ENCODE measurements at regions not wholly inside any gene's neighbourhood (a gene's known extent, or its start where the extent isn't known, plus 50 kb on each side); places are given as distances from the start of the nearest gene placed in this dataset.
A peak's percentile ranks its signal among the peaks of the same experiment; 100 is the strongest.

- DNase-seq (ENCODE audit: low read depth in 1 of 2, low spot score in 1 of 2): no peak
- no peak overlapping the region for H3K27ac ChIP-seq
- no peaks in the 10 kb centered on the region for H3K9me3 ChIP-seq (ENCODE audit: low read depth)
- no peak for TF ChIP-seq CTCF (IDR thresholded peaks at IDR 0.05; ENCODE audit: low read depth, low read length)
- no peaks in the 10 kb centered on the region for H3K27me3 ChIP-seq
- H3K36me3 ChIP-seq: no peaks in the 10 kb centered on the region
- H3K4me1 ChIP-seq (ENCODE audit: low read depth): no peaks in the 10 kb centered on the region
- H3K4me3 ChIP-seq: no peak overlapping the region
Measured at GRCh38 chr9:99731950-99732349, 89.7 kb upstream of the NR4A3 start.

GRCh38 chr9:99732715-99733114, 89.0 kb upstream of the NR4A3 start:
- Histone ChIP-seq H3K9me3 (ENCODE audit: low read depth) (no peaks in the 10 kb centered on the region), H3K4me3 (no peak overlapping the region), H3K27me3 (no peaks in the 10 kb centered on the region), H3K4me1 (ENCODE audit: low read depth) (no peaks in the 10 kb centered on the region), H3K36me3 (no peaks in the 10 kb centered on the region), H3K27ac (no peak overlapping the region)
- TF ChIP-seq CTCF (IDR thresholded peaks at IDR 0.05; ENCODE audit: low read depth, low read length): no peak
- peak in 1 of 2 donors; percentile 51 for DNase-seq (ENCODE audit: low read depth in 1 of 2, low spot score in 1 of 2)

- DNase-seq (ENCODE audit: low read depth in 1 of 2, low spot score in 1 of 2): no peak
- TF ChIP-seq CTCF (IDR thresholded peaks at IDR 0.05; ENCODE audit: low read depth, low read length): no peak
- Histone ChIP-seq H3K27me3 (no peaks in the 10 kb centered on the region), H3K27ac (no peak overlapping the region), H3K9me3 (ENCODE audit: low read depth) (no peaks in the 10 kb centered on the region), H3K4me3 (no peak overlapping the region), H3K4me1 (ENCODE audit: low read depth) (no peaks in the 10 kb centered on the region), H3K36me3 (no peaks in the 10 kb centered on the region)
Measured at GRCh38 chr9:99735041-99735440, 86.6 kb upstream of the NR4A3 start.

GRCh38 chr9:99736291-99736690, 85.4 kb upstream of the NR4A3 start:
- no peak for DNase-seq (ENCODE audit: low read depth in 1 of 2, low spot score in 1 of 2)
- no peak overlapping the region for H3K27ac ChIP-seq
- TF ChIP-seq CTCF (IDR thresholded peaks at IDR 0.05; ENCODE audit: low read depth, low read length): no peak
- no peak overlapping the region for H3K4me3 ChIP-seq
- no peaks in the 10 kb centered on the region for H3K36me3 ChIP-seq
- H3K27me3 ChIP-seq: no peaks in the 10 kb centered on the region
- H3K4me1 ChIP-seq (ENCODE audit: low read depth): no peaks in the 10 kb centered on the region
- H3K9me3 ChIP-seq (ENCODE audit: low read depth): no peaks in the 10 kb centered on the region

GRCh38 chr9:99737649-99738048, 84.0 kb upstream of the NR4A3 start:
- H3K27me3 ChIP-seq: no peaks in the 10 kb centered on the region
- TF ChIP-seq CTCF (IDR thresholded peaks at IDR 0.05; ENCODE audit: low read depth, low read length): no peak

GRCh38 chr9:99743006-99743405, 78.7 kb upstream of the NR4A3 start:
- Histone ChIP-seq H3K4me1 (ENCODE audit: low read depth) (no peaks in the 10 kb centered on the region), H3K27ac (no peak overlapping the region)

More at GRCh38 chr9:99737649-99738048, 84.0 kb upstream of the NR4A3 start:
- Histone ChIP-seq H3K9me3 (ENCODE audit: low read depth) (no peaks in the 10 kb centered on the region), H3K4me1 (ENCODE audit: low read depth) (no peaks in the 10 kb centered on the region), H3K27ac (no peak overlapping the region), H3K36me3 (no peaks in the 10 kb centered on the region), H3K4me3 (no peak overlapping the region)
- DNase-seq (ENCODE audit: low read depth in 1 of 2, low spot score in 1 of 2): no peak

More at GRCh38 chr9:99743006-99743405, 78.7 kb upstream of the NR4A3 start:
- H3K36me3 ChIP-seq: no peaks in the 10 kb centered on the region
- H3K9me3 ChIP-seq (ENCODE audit: low read depth): no peaks in the 10 kb centered on the region
- TF ChIP-seq CTCF (IDR thresholded peaks at IDR 0.05; ENCODE audit: low read depth, low read length): no peak
- no peak for DNase-seq (ENCODE audit: low read depth in 1 of 2, low spot score in 1 of 2)
- H3K4me3 ChIP-seq: no peak overlapping the region
- H3K27me3 ChIP-seq: no peaks in the 10 kb centered on the region
